ENCODE measurements at regions not wholly inside any gene's neighbourhood (a gene's known extent, or its start where the extent isn't known, plus 50 kb on each side); places are given as distances from the start of the nearest gene placed in this dataset.

DNA sequence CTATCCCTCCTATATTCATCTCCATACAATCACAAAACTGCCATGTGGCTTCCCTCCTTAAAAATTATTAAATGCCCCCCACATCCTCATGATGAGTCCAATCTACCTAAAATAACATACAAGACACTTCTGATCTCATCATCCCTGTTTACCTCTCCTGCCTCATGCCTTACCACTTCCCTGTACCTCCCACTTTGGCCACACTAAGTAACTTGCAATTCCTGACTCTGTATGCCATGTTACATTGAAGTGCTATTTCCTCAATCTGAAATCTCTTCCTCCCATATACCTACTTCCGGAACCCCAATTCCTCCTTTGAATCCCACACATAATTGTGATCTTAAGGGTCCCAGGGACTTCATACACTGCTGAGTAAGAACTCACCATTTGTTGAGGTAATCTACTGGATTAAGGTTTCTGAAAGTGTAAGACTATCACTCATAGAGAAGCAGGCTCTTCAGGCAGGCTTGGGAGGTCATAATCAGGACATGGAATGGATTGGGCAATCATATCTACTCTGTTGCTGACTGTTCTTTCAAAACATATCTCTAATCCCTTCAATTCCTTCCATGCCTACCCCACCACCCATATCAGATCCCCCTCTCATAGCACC, 117.6 kb upstream of the PLEKHG7 start:
- Histone ChIP-seq H3K9ac (ENCODE audit: low read depth in 1 of 3, low read length in 3 of 3) (no peak overlapping the region), H3K4me1 (ENCODE audit: control insufficient read depth in 3 of 3, insufficient read depth in 3 of 3, low read length in 3 of 3) (peaks cover 0 to 10% (median 0%) of the 10 kb centered on the region in 3 donors), H3K27ac (ENCODE audit: low read depth, low read length) (no peak overlapping the region), H3K27me3 (ENCODE audit: control insufficient read depth in 3 of 3, insufficient read depth in 3 of 3, low read length in 3 of 3) (no peaks in the 10 kb centered on the region), H3K9me3 (ENCODE audit: control insufficient read depth in 3 of 3, low read length in 3 of 3) (peaks cover 0 to 2% (median 0%) of the 10 kb centered on the region in 3 donors), H3K4me3 (ENCODE audit: low read length in 3 of 3) (no peak overlapping the region), H3K36me3 (ENCODE audit: control insufficient read depth in 3 of 3, insufficient read depth in 3 of 3, low read length in 3 of 3) (no peaks in the 10 kb centered on the region)

DNA sequence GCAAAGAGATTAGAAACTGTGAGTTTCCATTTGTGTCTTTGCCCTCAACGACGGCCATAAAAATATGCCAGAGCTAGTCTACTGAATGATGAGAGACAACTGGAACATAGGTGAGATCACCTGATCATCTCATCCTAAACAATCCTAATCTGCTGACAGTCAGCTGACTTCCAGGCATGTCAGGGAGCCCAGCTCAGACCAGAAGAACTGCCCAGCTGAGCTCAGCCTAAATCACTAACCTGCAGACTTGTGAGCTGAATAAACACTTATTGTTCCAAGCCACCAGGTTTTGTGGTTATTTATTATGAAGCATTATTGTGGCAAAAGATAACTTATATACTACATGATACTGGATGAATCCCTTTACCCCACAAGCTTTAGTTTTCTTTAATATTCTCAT, 118.9 kb upstream of the PLEKHG7 start:
- Histone ChIP-seq H3K27me3 (ENCODE audit: control insufficient read depth in 3 of 3, insufficient read depth in 3 of 3, low read length in 3 of 3) (no peaks in the 10 kb centered on the region), H3K27ac (ENCODE audit: low read depth, low read length) (no peak overlapping the region), H3K9ac (ENCODE audit: low read depth in 1 of 3, low read length in 3 of 3) (no peak overlapping the region), H3K36me3 (ENCODE audit: control insufficient read depth in 3 of 3, insufficient read depth in 3 of 3, low read length in 3 of 3) (no peaks in the 10 kb centered on the region), H3K9me3 (ENCODE audit: control insufficient read depth in 3 of 3, low read length in 3 of 3) (peaks cover 0 to 2% (median 0%) of the 10 kb centered on the region in 3 donors), H3K4me1 (ENCODE audit: control insufficient read depth in 3 of 3, insufficient read depth in 3 of 3, low read length in 3 of 3) (peaks cover 0 to 10% (median 0%) of the 10 kb centered on the region in 3 donors), H3K4me3 (ENCODE audit: low read length in 3 of 3) (no peak overlapping the region)

DNA sequence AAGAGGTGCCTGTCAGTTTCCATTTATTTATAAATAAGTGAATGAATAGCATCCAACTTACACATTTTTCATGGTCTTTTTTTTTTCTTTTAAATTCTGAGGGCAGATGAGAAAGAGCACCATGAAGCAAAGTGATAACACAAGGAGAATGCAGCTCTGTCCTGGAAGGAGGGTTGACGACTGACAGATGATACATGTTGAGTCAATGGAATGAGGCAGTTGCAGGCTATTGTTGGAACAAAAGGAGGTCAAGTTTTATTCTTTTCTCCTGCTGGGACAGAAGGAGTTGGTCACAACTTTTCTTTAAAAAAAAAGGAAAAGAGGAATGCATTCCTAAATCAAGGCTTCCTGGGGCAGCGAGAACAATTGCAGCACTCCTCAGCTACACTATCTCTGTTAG, 119.9 kb upstream of the PLEKHG7 start:
- Histone ChIP-seq H3K36me3 (ENCODE audit: control insufficient read depth in 3 of 3, insufficient read depth in 3 of 3, low read length in 3 of 3) (no peaks in the 10 kb centered on the region), H3K4me3 (ENCODE audit: low read length in 3 of 3) (no peak overlapping the region), H3K9ac (ENCODE audit: low read depth in 1 of 3, low read length in 3 of 3) (no peak overlapping the region), H3K4me1 (ENCODE audit: control insufficient read depth in 3 of 3, insufficient read depth in 3 of 3, low read length in 3 of 3) (peaks cover 0 to 10% (median 0%) of the 10 kb centered on the region in 3 donors), H3K27me3 (ENCODE audit: control insufficient read depth in 3 of 3, insufficient read depth in 3 of 3, low read length in 3 of 3) (no peaks in the 10 kb centered on the region), H3K27ac (ENCODE audit: low read depth, low read length) (no peak overlapping the region), H3K9me3 (ENCODE audit: control insufficient read depth in 3 of 3, low read length in 3 of 3) (peaks cover 0 to 2% (median 0%) of the 10 kb centered on the region in 3 donors)

DNA sequence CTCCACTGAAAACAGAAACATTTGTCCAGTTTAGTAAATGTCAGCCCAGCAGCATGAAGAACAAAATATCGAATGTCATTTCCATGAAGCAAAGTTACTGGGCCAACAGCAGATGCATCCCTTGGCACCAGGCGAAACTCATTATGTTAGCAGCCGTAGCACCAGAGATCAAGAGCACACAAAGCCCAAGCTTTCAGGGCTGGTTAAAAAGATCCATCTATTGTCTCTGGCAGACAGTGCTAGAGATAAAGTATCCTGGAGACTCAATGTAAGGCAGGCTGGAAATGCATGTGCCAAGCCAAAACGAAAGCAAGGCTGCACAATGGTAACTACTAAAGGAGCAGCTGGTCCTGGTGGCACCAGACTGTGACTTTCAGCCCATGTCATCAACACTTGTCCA, 120.3 kb upstream of the PLEKHG7 start:
- Histone ChIP-seq H3K9me3 (ENCODE audit: control insufficient read depth in 3 of 3, low read length in 3 of 3) (peaks cover 0 to 2% (median 0%) of the 10 kb centered on the region in 3 donors), H3K36me3 (ENCODE audit: control insufficient read depth in 3 of 3, insufficient read depth in 3 of 3, low read length in 3 of 3) (no peaks in the 10 kb centered on the region), H3K27me3 (ENCODE audit: control insufficient read depth in 3 of 3, insufficient read depth in 3 of 3, low read length in 3 of 3) (no peaks in the 10 kb centered on the region), H3K4me3 (ENCODE audit: low read length in 3 of 3) (no peak overlapping the region), H3K4me1 (ENCODE audit: control insufficient read depth in 3 of 3, insufficient read depth in 3 of 3, low read length in 3 of 3) (peaks cover 0 to 10% (median 0%) of the 10 kb centered on the region in 3 donors), H3K9ac (ENCODE audit: low read depth in 1 of 3, low read length in 3 of 3) (no peak overlapping the region), H3K27ac (ENCODE audit: low read depth, low read length) (no peak overlapping the region)

DNA sequence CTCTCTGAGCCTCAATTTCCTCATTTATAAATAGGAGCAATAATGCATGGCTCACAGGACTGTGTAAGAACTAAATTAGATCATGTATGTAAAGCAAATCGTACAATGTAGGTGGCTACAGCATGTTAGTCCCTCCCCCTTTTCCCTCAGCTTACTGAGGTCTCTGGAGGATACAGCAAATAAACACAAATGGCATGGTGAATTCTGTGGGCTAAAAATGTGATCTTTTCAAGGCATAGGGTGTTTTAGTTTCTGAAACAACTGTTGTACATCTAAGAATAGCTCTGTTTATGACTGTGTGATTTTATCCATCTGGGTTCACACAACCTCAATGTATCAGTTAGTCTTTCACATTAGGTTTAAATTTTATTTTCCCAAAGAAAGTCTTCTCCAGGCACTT, 121.2 kb upstream of the PLEKHG7 start:
- H3K9ac ChIP-seq (ENCODE audit: low read depth in 1 of 3, low read length in 3 of 3), result no peak overlapping the region
- H3K27me3 ChIP-seq (ENCODE audit: control insufficient read depth in 3 of 3, insufficient read depth in 3 of 3, low read length in 3 of 3), result no peaks in the 10 kb centered on the region
- peaks cover 0 to 2% (median 0%) of the 10 kb centered on the region in 3 donors for H3K9me3 ChIP-seq (ENCODE audit: control insufficient read depth in 3 of 3, low read length in 3 of 3)
- no peak overlapping the region for H3K4me3 ChIP-seq (ENCODE audit: low read length in 3 of 3)
- no peaks in the 10 kb centered on the region for H3K36me3 ChIP-seq (ENCODE audit: control insufficient read depth in 3 of 3, insufficient read depth in 3 of 3, low read length in 3 of 3)
- H3K27ac ChIP-seq (ENCODE audit: low read depth, low read length), result no peak overlapping the region
- peaks cover 0 to 10% (median 0%) of the 10 kb centered on the region in 3 donors for H3K4me1 ChIP-seq (ENCODE audit: control insufficient read depth in 3 of 3, insufficient read depth in 3 of 3, low read length in 3 of 3)

DNA sequence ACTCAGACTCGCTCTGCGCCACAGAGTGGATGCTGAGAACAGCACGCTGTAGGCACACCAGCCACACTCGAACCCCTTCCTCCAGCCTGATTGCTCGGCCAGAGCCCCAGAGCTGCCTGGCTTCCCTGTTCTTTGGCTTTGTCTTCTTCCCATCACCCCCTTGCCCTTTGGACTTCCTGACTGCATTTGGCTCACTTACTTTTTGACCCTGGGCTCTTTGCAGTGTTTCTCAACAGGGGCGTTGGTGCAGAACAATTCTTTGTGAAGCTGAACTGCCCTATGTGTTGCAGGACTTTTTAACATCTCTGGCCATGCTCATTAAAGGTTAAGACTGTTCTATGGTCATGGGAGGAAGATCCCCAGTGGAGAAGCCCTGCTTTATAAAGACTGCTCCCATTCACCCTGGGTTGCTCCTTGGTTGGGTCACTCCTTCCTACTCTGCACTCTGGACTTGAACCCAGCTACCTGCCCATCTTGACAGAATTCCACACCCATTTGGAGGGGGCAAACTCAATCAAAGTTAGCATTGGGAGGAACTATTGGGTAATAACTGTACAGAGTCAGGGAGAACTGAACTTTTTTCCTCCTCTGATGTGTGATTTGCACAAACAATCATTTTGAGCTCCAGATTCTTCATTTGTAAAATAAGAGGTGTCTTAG, 127.7 kb upstream of the PLEKHG7 start:
- no peak overlapping the region for H3K27ac ChIP-seq (ENCODE audit: low read depth, low read length)
- H3K27me3 ChIP-seq (ENCODE audit: control insufficient read depth in 3 of 3, insufficient read depth in 3 of 3, low read length in 3 of 3), result no peaks in the 10 kb centered on the region
- no peak overlapping the region for H3K4me3 ChIP-seq (ENCODE audit: low read length in 3 of 3)
- peaks cover 0 to 4% (median 2%) of the 10 kb centered on the region in 3 donors for H3K4me1 ChIP-seq (ENCODE audit: control insufficient read depth in 3 of 3, insufficient read depth in 3 of 3, low read length in 3 of 3)
- H3K36me3 ChIP-seq (ENCODE audit: control insufficient read depth in 3 of 3, insufficient read depth in 3 of 3, low read length in 3 of 3), result no peaks in the 10 kb centered on the region
- no peak overlapping the region for H3K9ac ChIP-seq (ENCODE audit: low read depth in 1 of 3, low read length in 3 of 3)
- no peaks in the 10 kb centered on the region for H3K9me3 ChIP-seq (ENCODE audit: control insufficient read depth in 3 of 3, low read length in 3 of 3)

DNA sequence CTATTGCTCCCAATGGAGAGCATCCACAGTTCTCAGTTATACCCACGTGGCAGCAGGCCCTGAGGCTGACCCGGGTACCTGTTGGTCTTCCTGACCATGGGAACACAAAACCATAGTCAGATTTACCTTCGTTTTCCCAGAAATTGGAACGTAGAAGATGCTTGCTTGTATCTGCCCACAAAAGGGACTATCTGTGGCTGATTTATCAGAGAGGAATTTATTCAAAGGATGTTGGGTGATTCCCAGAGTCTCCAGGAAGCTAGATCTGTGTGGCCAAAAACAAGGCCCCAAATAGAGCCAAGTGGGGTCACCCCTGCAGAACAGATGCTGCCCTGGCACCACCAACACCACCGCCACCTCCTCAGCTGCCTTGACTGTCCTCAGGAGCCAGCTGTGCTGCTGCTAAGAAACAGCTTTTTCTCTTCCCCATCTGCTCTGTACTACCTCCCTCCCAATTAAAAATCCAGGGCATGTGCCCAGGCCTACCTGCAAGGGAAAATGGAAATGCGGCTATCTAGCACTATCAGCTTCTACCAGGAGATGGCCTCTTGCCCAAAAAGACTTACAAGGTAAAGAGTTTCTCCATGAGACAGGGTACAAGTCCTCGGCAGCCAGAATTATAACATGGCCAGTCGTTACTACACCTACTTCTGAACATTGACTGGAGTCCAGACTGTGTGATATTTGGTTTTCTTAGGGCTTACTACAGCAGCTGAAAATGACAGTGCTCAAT, 128.6 kb upstream of the PLEKHG7 start:
- no peaks in the 10 kb centered on the region for H3K27me3 ChIP-seq (ENCODE audit: control insufficient read depth in 3 of 3, insufficient read depth in 3 of 3, low read length in 3 of 3)
- H3K4me1 ChIP-seq (ENCODE audit: control insufficient read depth in 3 of 3, insufficient read depth in 3 of 3, low read length in 3 of 3), result peaks cover 0 to 5% (median 4%) of the 10 kb centered on the region in 3 donors
- H3K9me3 ChIP-seq (ENCODE audit: control insufficient read depth in 3 of 3, low read length in 3 of 3), result no peaks in the 10 kb centered on the region
- H3K9ac ChIP-seq (ENCODE audit: low read depth in 1 of 3, low read length in 3 of 3), result no peak overlapping the region
- H3K4me3 ChIP-seq (ENCODE audit: low read length in 3 of 3), result no peak overlapping the region
- H3K27ac ChIP-seq (ENCODE audit: low read depth, low read length), result no peak overlapping the region
- no peaks in the 10 kb centered on the region for H3K36me3 ChIP-seq (ENCODE audit: control insufficient read depth in 3 of 3, insufficient read depth in 3 of 3, low read length in 3 of 3)

DNA sequence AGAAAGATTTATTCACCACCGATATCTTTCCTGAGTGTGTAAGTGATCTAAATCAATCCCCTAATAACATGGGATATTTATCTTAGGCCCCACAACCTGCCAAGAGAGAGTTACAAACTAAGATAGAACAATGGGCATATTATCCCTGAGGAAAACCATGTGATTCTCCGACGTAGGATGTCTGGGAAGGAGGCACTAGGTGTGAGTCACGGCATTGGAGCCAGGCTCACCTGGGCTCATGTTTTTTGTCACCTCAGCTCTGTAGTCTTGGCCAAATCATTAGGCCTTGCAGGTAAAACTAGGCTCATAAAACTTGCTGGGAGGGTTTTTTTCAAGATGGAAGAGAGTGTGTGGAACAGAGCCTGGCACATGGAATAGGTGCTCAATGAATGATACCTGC, 129.7 kb upstream of the PLEKHG7 start:
- H3K36me3 ChIP-seq (ENCODE audit: control insufficient read depth in 3 of 3, insufficient read depth in 3 of 3, low read length in 3 of 3), result no peaks in the 10 kb centered on the region
- no peaks in the 10 kb centered on the region for H3K27me3 ChIP-seq (ENCODE audit: control insufficient read depth in 3 of 3, insufficient read depth in 3 of 3, low read length in 3 of 3)
- no peaks in the 10 kb centered on the region for H3K9me3 ChIP-seq (ENCODE audit: control insufficient read depth in 3 of 3, low read length in 3 of 3)
- no peak overlapping the region for H3K9ac ChIP-seq (ENCODE audit: low read depth in 1 of 3, low read length in 3 of 3)
- no peak overlapping the region for H3K4me3 ChIP-seq (ENCODE audit: low read length in 3 of 3)
- H3K4me1 ChIP-seq (ENCODE audit: control insufficient read depth in 3 of 3, insufficient read depth in 3 of 3, low read length in 3 of 3), result peaks cover 0 to 5% (median 4%) of the 10 kb centered on the region in 3 donors
- no peak overlapping the region for H3K27ac ChIP-seq (ENCODE audit: low read depth, low read length)

DNA sequence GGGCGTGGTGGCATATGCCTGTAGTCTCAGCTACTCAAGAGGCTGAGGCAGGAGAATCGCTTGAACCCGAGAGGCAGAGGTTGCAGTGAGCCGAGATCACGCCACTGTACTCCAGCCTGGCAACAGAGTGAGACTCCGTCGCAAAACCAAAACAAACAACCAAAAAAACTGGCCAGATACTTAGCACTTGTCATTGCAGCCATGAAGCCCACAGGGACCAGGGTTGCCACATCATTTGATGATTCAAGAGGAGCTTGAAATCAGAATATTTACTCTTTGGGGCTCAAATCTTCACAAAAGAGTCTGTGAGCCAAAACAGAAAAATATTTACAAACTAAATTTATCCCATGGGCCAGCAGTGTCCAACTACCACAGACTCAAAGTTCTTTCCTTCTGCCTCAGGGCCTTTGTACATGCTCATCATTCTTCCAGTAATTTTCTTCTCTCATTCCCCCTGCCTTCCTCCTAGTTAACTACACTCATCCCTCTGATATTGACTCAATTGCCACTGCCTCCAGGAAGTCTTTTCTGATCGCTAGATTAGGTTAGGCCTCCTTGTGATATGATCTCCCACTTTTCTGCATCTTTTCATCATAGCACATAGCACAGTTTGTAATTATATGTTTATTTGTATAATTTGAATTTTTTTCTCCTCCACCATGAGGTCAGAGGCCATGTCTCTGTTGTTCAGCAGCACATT, 130.8 kb upstream of the PLEKHG7 start:
- H3K36me3 ChIP-seq (ENCODE audit: control insufficient read depth in 3 of 3, insufficient read depth in 3 of 3, low read length in 3 of 3), result no peaks in the 10 kb centered on the region
- no peaks in the 10 kb centered on the region for H3K27me3 ChIP-seq (ENCODE audit: control insufficient read depth in 3 of 3, insufficient read depth in 3 of 3, low read length in 3 of 3)
- H3K9me3 ChIP-seq (ENCODE audit: control insufficient read depth in 3 of 3, low read length in 3 of 3), result no peaks in the 10 kb centered on the region
- H3K4me3 ChIP-seq (ENCODE audit: low read length in 3 of 3), result no peak overlapping the region
- peaks cover 0 to 5% (median 4%) of the 10 kb centered on the region in 3 donors for H3K4me1 ChIP-seq (ENCODE audit: control insufficient read depth in 3 of 3, insufficient read depth in 3 of 3, low read length in 3 of 3)
- no peak overlapping the region for H3K9ac ChIP-seq (ENCODE audit: low read depth in 1 of 3, low read length in 3 of 3)
- H3K27ac ChIP-seq (ENCODE audit: low read depth, low read length), result no peak overlapping the region
